GM12878 (cell line): ENCODE measurements at regions not wholly inside any gene's neighbourhood (a gene's known extent, or its start where the extent isn't known, plus 50 kb on each side); places are given as distances from the start of the nearest gene placed in this dataset.

Experiments used
- ATAC-seq: fragments of 200-7000 bp; cut with Tn5 transposase; 3 replicates; pipeline ENCODE4 v1.9.1; 2020; ENCODE audit warnings: mild to moderate bottlenecking, moderate library complexity
- BruUV-seq: library from RNA; stranded (reverse); fragments of 400-500 nt; replicated peaks from 2 replicates; lab custom pipeline; 2021; lab: Mats Ljungman, UMichigan
- CTCF ChIA-PET: fragments of 300-600 bp; sonication (Branson Sonifier 250); formaldehyde crosslinking; extraction: SDS; loops from one replicate; lab custom pipeline; 2021; ENCODE audit warnings: inconsistent platforms; lab: Yijun Ruan, JAX
- POLR2A ChIA-PET: fragments of 350-600 bp; formaldehyde crosslinking; extraction: SDS; loops from one replicate; lab custom pipeline; 2021; ENCODE audit warnings: inconsistent platforms; lab: Charles Lee
- RAD21 ChIA-PET: fragments of 300-600 bp; sonication (Branson Sonifier 250); formaldehyde crosslinking; loops from one replicate; lab custom pipeline; 2023; ENCODE audit warnings: antibody characterized with exemption; ENCODE audit not compliant: unreplicated experiment; lab: Charles Lee
- SMC1A ChIA-PET: fragments of 300-600 bp; sonication (Branson Sonifier 250); formaldehyde crosslinking; loops from one replicate; lab custom pipeline; 2023; ENCODE audit not compliant: unreplicated experiment, uncharacterized antibody; lab: Charles Lee
- DNase-seq: peaks from one replicate; pipeline ENCODE4 v3.0.0-alpha.2; 2011; ENCODE audit warnings: low read depth, low spot score
- FAIRE-seq: peaks from 3 replicates; lab custom pipeline; 2011; peaks lifted over from hg19 to GRCh38; lab: Jason Lieb, UNC
- H2AFZ ChIP-seq: 2 replicates; pipeline ENCODE4 v1.6.0; 2011; ENCODE audit warnings: low read depth, low read length, control low read depth; ENCODE audit not compliant: control insufficient read depth
- H3K27ac ChIP-seq: 2 replicates; pipeline ENCODE4 v1.5.1; 2011; ENCODE audit warnings: control low read depth; ENCODE audit not compliant: control insufficient read depth, insufficient read depth
- H3K27me3 ChIP-seq, 2 experiments: replicated peaks in 1 of 2; 2 replicates each; pipeline versions ENCODE4 v1.6.0 to v1.6.1; 2011; ENCODE audit warnings: low read length in 1 of 2; ENCODE audit not compliant: control insufficient read depth in 2 of 2, insufficient read depth in 2 of 2
- H3K36me3 ChIP-seq, 2 experiments: 2 replicates each; pipeline ENCODE4 v1.5.1; 2011; ENCODE audit warnings: low read length in 1 of 2; ENCODE audit not compliant: control insufficient read depth in 2 of 2, insufficient read depth in 2 of 2
- H3K4me1 ChIP-seq: 2 replicates; pipeline ENCODE4 v1.6.1; 2011; ENCODE audit warnings: mild to moderate bottlenecking, low read length, moderate library complexity, mixed read lengths; ENCODE audit not compliant: control insufficient read depth, insufficient read depth
- H3K4me2 ChIP-seq: 2 replicates; pipeline ENCODE4 v1.6.0; 2011; ENCODE audit warnings: control low read depth; ENCODE audit not compliant: control insufficient read depth, insufficient read depth
- H3K4me3 ChIP-seq: fragments of 200-600 bp; sonication (generic); 2 replicates; pipeline ENCODE4 v1.5.1; 2016
- H3K79me2 ChIP-seq: 2 replicates; pipeline ENCODE4 v1.6.0; 2011; ENCODE audit warnings: low read length; ENCODE audit not compliant: control insufficient read depth, insufficient read depth
- H3K9ac ChIP-seq: 2 replicates; pipeline ENCODE4 v1.8.0; 2011; ENCODE audit warnings: low read length, control low read depth, mixed read lengths; ENCODE audit not compliant: control insufficient read depth, insufficient read depth
- H3K9me3 ChIP-seq: replicated peaks from 3 replicates; pipeline ENCODE4 v1.5.1; 2011; ENCODE audit warnings: mild to moderate bottlenecking, low read length; ENCODE audit not compliant: control insufficient read depth, insufficient read depth
- H4K20me1 ChIP-seq: 2 replicates; pipeline ENCODE4 v1.6.0; 2011; ENCODE audit not compliant: control insufficient read depth, insufficient read depth
- GABPA ChIP-seq: IDR thresholded peaks from 2 replicates; pipeline ENCODE4 v1.6.1; 2014; ENCODE audit warnings: antibody characterized with exemption, low read depth, mild to moderate bottlenecking, inconsistent platforms
- NFYB ChIP-seq: IDR thresholded peaks from 2 replicates; pipeline ENCODE4 v1.6.1; 2011; ENCODE audit warnings: low read depth, mild to moderate bottlenecking, low read length, improper control_type of control experiment, moderate library complexity; ENCODE audit not compliant: insufficient read depth
- SPI1 ChIP-seq: IDR thresholded peaks from 2 replicates; pipeline ENCODE4 v1.6.1; 2011; ENCODE audit warnings: low read depth, mild to moderate bottlenecking, low read length, moderate library complexity, borderline replicate concordance; ENCODE audit not compliant: insufficient read depth
- USF1 ChIP-seq: IDR thresholded peaks from 2 replicates; pipeline ENCODE4 v1.6.1; 2011; ENCODE audit warnings: borderline replicate concordance, low read depth, mild to moderate bottlenecking, moderate library complexity, mixed read lengths, low read length; ENCODE audit not compliant: insufficient read depth; ENCODE audit errors: extremely low read length
- WGBS: methylation state at CpG from one replicate; pipeline ENCODE4 v1.1.6; 2016; ENCODE audit warnings: low lambda C conversion rate; ENCODE audit not compliant: insufficient replicate concordance, insufficient coverage; ENCODE audit errors: missing lambda C conversion rate; 5-methylcytosine and 5-hydroxymethylcytosine counted together
- in situ Hi-C: fragments of 300-500 bp; cut with MboI; formaldehyde crosslinking; loops from 9 replicates; pipeline ENCODE4 v1.14.3; 2018; ENCODE audit warnings: mixed read lengths
- intact Hi-C: fragments of 100-400 bp; cut with micrococcal nuclease; formaldehyde crosslinking; loops from one replicate; pipeline ENCODE4 v1.14.2; 2022; ENCODE audit not compliant: unreplicated experiment

- no TSS peak for BruUV-seq
- H3K4me2 ChIP-seq, result no peak overlapping the region
- H3K4me3 ChIP-seq, result no peak overlapping the region
- ATAC-seq, result no peak
- no peak overlapping the region for H2AFZ ChIP-seq
- H3K79me2 ChIP-seq, result no peaks in the 10 kb centered on the region
- no peaks in the 10 kb centered on the region; the same call in 1 of the 3 replicates for H3K9me3 ChIP-seq
- no peak overlapping the region for H3K27ac ChIP-seq
- SMC1A ChIA-PET, result interaction anchor here (1.1 to 1.8 kb wide), 3 partner anchors 11 to 74 kb away, joined by 3 to 6 read pairs (median 4); no protein-coding TSS in a partner anchor
- 46% methylated on average over 2 of the region's 2 CpGs for WGBS
- FAIRE-seq, result no peak
- H4K20me1 ChIP-seq, result no peaks in the 10 kb centered on the region
- RAD21 ChIA-PET, result interaction anchor here (1.0 kb wide), 1 partner anchor 20 kb away, joined by 4 read pairs; no protein-coding TSS in a partner anchor
- H3K27me3 ChIP-seq, result no peaks in the 10 kb centered on the region
- no peak for TF ChIP-seq USF1
- TF ChIP-seq NFYB, result no peak
- TF ChIP-seq GABPA, result no peak
- peak; percentile 7; the same call in 1 of the 2 replicates for TF ChIP-seq SPI1
- no peak for DNase-seq
- no peak overlapping the region for H3K9ac ChIP-seq
- no peaks in the 10 kb centered on the region for H3K36me3 ChIP-seq
- CTCF ChIA-PET, result interaction anchor here (1.1 to 3.9 kb wide), 2 partner anchors 10 to 11 kb away, joined by 4 to 9 read pairs; no protein-coding TSS in a partner anchor
- in situ Hi-C loops, result no loop called here
- intact Hi-C loops, result no loop called here
- H3K4me1 ChIP-seq, result peaks cover 37% of the 10 kb centered on the region
- POLR2A ChIA-PET, result no interaction called here
Measured at GRCh38 chr15:67957435-67958132, 96.5 kb upstream of the PIAS1 start.
